WTC11 (cell line): ENCODE measurements at regions not wholly inside any gene's neighbourhood (a gene's known extent, or its start where the extent isn't known, plus 50 kb on each side); places are given as distances from the start of the nearest gene placed in this dataset.
A peak's percentile ranks its signal among the peaks of the same experiment; 100 is the strongest.

Experiments
- ATAC-seq: fragments of 200-7000 bp; cut with Tn5 transposase; 2 replicates; pipeline ENCODE4 v1.10.0; 2021; ENCODE audit warnings: mild to moderate bottlenecking, moderate library complexity
- CTCF ChIA-PET: fragments of 300-600 bp; sonication (Branson Sonifier 250); formaldehyde crosslinking; loops from one replicate; lab custom pipeline; 2021; ENCODE audit warnings: antibody characterized with exemption; lab: Charles Lee
- POLR2A ChIA-PET: fragments of 350-600 bp; sonication (Branson Sonifier 250); formaldehyde crosslinking; loops from one replicate; lab custom pipeline; 2021; ENCODE audit warnings: antibody characterized with exemption; lab: Charles Lee
- DNase-seq: peaks from one replicate; pipeline ENCODE4 v3.0.0; 2021; ENCODE audit warnings: low spot score
- H3K27ac Mint-ChIP-seq: 2 replicates; pipeline ENCODE4 v1.8.0; 2021; ENCODE audit warnings: mixed read lengths
- H3K27me3 Mint-ChIP-seq: 2 replicates; pipeline ENCODE4 v1.8.0; 2021; ENCODE audit warnings: low read depth, mild to moderate bottlenecking, moderate library complexity, mixed read lengths
- H3K36me3 Mint-ChIP-seq: 2 replicates; pipeline ENCODE4 v1.8.0; 2021; ENCODE audit warnings: mixed read lengths
- H3K4me1 Mint-ChIP-seq: 2 replicates; pipeline ENCODE4 v1.8.0; 2022; ENCODE audit warnings: mixed read lengths
- H3K4me3 Mint-ChIP-seq: 2 replicates; pipeline ENCODE4 v1.8.0; 2021; ENCODE audit warnings: mild to moderate bottlenecking, moderate library complexity, mixed read lengths
- H3K9me3 Mint-ChIP-seq: 2 replicates; pipeline ENCODE4 v1.8.0; 2021; ENCODE audit warnings: mixed read lengths
- ATF1 ChIP-seq: sonication (generic); formaldehyde crosslinking; IDR thresholded peaks from 2 replicates; pipeline ENCODE4 v1.8.1; 2023; ENCODE audit warnings: mild to moderate bottlenecking, moderate library complexity, missing genetic modification reagents
- FOXK1 ChIP-seq: sonication (generic); formaldehyde crosslinking; IDR thresholded peaks from 2 replicates; pipeline ENCODE4 v1.8.0; 2022; ENCODE audit warnings: mild to moderate bottlenecking, moderate library complexity, missing genetic modification reagents
- FOXP1 ChIP-seq: sonication (generic); formaldehyde crosslinking; IDR thresholded peaks from 2 replicates; pipeline ENCODE4 v1.8.0; 2022; ENCODE audit warnings: missing genetic modification reagents, mild to moderate bottlenecking, moderate library complexity, borderline replicate concordance
- GTF2I ChIP-seq: fragments of 250-450 bp; sonication (Bioruptor Pico); conservative IDR thresholded peaks from 2 replicates; pipeline ENCODE4 v1.4.0; 2021; ENCODE audit warnings: mild to moderate bottlenecking
- MYBL2 ChIP-seq: sonication (generic); formaldehyde crosslinking; IDR thresholded peaks from 2 replicates; pipeline ENCODE4 v1.8.1; 2023; ENCODE audit warnings: mild to moderate bottlenecking, moderate library complexity, missing genetic modification reagents
- NR3C1 ChIP-seq: sonication (generic); formaldehyde crosslinking; conservative IDR thresholded peaks from 2 replicates; pipeline ENCODE4 v1.8.1; 2023; ENCODE audit warnings: low read depth, mild to moderate bottlenecking, missing genetic modification reagents
- SP1 ChIP-seq: sonication (generic); formaldehyde crosslinking; conservative IDR thresholded peaks from 2 replicates; pipeline ENCODE4 v1.8.1; 2022; ENCODE audit warnings: missing genetic modification reagents
- ZNF121 ChIP-seq: sonication (generic); formaldehyde crosslinking; IDR thresholded peaks from 2 replicates; pipeline ENCODE4 v1.8.0; 2023; ENCODE audit warnings: missing genetic modification reagents
- ZNF138 ChIP-seq: sonication (generic); formaldehyde crosslinking; conservative IDR thresholded peaks from 2 replicates; pipeline ENCODE4 v1.8.1; 2022; ENCODE audit warnings: mild to moderate bottlenecking, moderate library complexity, missing genetic modification reagents
- ZNF232 ChIP-seq: sonication (generic); formaldehyde crosslinking; IDR thresholded peaks from 2 replicates; pipeline ENCODE4 v1.8.0; 2022; ENCODE audit warnings: mild to moderate bottlenecking, missing genetic modification reagents
- ZNF396 ChIP-seq: fragments of 250-450 bp; sonication (Bioruptor Pico); IDR thresholded peaks from 2 replicates; pipeline ENCODE4 v1.8.0; 2021; ENCODE audit warnings: mild to moderate bottlenecking, moderate library complexity, borderline replicate concordance
- TF ChIP-seq, protein P1 (sequence below): sonication (generic); formaldehyde crosslinking; IDR thresholded peaks from 2 replicates; pipeline ENCODE4 v1.8.1; 2023; ENCODE audit warnings: mild to moderate bottlenecking, moderate library complexity, missing genetic modification reagents
- TF ChIP-seq, protein P2 (sequence below): sonication (generic); formaldehyde crosslinking; IDR thresholded peaks from 2 replicates; pipeline ENCODE4 v1.8.0; 2022; ENCODE audit warnings: mild to moderate bottlenecking, missing genetic modification reagents
- TF ChIP-seq, protein P3 (sequence below): sonication (generic); formaldehyde crosslinking; IDR thresholded peaks from 2 replicates; pipeline ENCODE4 v1.8.1; 2023; ENCODE audit warnings: mild to moderate bottlenecking, missing genetic modification reagents, moderate library complexity
- TF ChIP-seq, protein P4 (sequence below): fragments of 200-600 bp; IDR thresholded peaks from 2 replicates; pipeline ENCODE4 v1.8.0; 2022; ENCODE audit warnings: antibody characterized with exemption
- TF ChIP-seq, protein P5 (sequence below): sonication (generic); formaldehyde crosslinking; IDR thresholded peaks from 2 replicates; pipeline ENCODE4 v1.8.0; 2022; ENCODE audit warnings: mild to moderate bottlenecking, missing genetic modification reagents
- TF ChIP-seq, protein P6 (sequence below): sonication (generic); formaldehyde crosslinking; IDR thresholded peaks from 2 replicates; pipeline ENCODE4 v1.8.1; 2023; ENCODE audit warnings: mild to moderate bottlenecking, missing genetic modification reagents, moderate library complexity

DNA sequence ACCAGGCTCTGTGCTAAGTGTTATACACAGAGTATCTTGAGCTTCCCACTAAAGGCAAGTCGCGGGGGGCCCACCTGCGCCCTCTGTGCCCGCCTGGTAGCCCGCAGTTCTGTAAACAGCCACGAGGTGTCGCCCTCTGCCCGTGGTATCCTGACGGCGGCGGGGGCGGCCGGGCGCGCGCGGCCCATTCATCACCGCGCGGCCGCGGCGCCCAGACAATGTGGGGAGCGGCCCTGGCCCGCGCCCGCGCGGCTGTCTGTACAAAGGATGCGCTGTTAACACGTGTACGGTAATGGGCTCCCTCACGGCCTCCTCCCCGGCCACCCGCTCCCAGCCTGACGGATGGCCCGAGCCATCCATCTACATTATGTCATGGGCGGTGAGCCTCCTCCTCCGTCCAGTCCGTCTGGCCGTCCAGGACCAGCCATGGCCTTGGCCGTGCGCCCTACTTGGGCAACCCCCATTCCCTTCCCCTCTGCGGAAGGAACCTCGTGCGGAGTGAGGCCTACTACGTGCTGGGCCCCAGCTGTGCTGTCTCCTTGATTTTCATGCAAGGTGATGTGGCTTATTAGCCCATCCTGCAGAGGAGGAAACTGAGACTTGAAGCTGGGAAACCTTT is 99.4 kb downstream of the MIAT start:
- Mint-ChIP-seq H3K27me3 (peaks cover 11% of the 10 kb centered on the region), H3K4me1 (peaks cover 27% of the 10 kb centered on the region), H3K27ac (no peak overlapping the region), H3K9me3 (peaks cover 10% of the 10 kb centered on the region), H3K4me3 (peak overlapping the region; percentile 45), H3K36me3 (peaks cover 8% of the 10 kb centered on the region)
- DNase-seq = peak; percentile 73
- peak; percentile 80 for ATAC-seq
- CTCF ChIA-PET = interaction anchor here (0.6 to 1.6 kb wide), 40 partner anchors 8 to 1311 kb away, joined by 3 to 16 read pairs (median 3); no protein-coding TSS in a partner anchor
- TF ChIP-seq, protein P1, sequence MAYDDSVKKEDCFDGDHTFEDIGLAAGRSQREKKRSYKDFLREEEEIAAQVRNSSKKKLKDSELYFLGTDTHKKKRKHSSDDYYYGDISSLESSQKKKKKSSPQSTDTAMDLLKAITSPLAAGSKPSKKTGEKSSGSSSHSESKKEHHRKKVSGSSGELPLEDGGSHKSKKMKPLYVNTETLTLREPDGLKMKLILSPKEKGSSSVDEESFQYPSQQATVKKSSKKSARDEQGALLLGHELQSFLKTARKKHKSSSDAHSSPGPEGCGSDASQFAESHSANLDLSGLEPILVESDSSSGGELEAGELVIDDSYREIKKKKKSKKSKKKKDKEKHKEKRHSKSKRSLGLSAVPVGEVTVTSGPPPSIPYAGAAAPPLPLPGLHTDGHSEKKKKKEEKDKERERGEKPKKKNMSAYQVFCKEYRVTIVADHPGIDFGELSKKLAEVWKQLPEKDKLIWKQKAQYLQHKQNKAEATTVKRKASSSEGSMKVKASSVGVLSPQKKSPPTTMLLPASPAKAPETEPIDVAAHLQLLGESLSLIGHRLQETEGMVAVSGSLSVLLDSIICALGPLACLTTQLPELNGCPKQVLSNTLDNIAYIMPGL (CRISPR knock-in tag) = 0 out of 2 replicates have a peak, but pooled peaks have one; percentile 38
- TF ChIP-seq, protein P2, sequence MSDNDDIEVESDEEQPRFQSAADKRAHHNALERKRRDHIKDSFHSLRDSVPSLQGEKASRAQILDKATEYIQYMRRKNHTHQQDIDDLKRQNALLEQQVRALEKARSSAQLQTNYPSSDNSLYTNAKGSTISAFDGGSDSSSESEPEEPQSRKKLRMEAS = peak; percentile 68
- TF ChIP-seq ZNF396 (CRISPR knock-in tag) (no peak), ZNF138 (CRISPR knock-in tag) (no peak), GTF2I (CRISPR knock-in tag) (peak; percentile 61; the same call in 1 of the 2 replicates), ZNF232 (no peak), MYBL2 (CRISPR knock-in tag) (0 out of 2 replicates have a peak, but pooled peaks have one; percentile 40), FOXP1 (peak; percentile 72; the same call in 1 of the 2 replicates), SP1 (CRISPR knock-in tag) (0 out of 2 replicates have a peak, but pooled peaks have one; percentile 41), ZNF121 (CRISPR knock-in tag) (peak; percentile 30; the same call in 1 of the 2 replicates), FOXK1 (CRISPR knock-in tag) (peak; percentile 45; the same call in 1 of the 2 replicates)
- TF ChIP-seq, protein P3, sequence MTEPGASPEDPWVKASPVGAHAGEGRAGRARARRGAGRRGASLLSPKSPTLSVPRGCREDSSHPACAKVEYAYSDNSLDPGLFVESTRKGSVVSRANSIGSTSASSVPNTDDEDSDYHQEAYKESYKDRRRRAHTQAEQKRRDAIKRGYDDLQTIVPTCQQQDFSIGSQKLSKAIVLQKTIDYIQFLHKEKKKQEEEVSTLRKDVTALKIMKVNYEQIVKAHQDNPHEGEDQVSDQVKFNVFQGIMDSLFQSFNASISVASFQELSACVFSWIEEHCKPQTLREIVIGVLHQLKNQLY (CRISPR knock-in tag) = no peak
- TF ChIP-seq, protein P4, sequence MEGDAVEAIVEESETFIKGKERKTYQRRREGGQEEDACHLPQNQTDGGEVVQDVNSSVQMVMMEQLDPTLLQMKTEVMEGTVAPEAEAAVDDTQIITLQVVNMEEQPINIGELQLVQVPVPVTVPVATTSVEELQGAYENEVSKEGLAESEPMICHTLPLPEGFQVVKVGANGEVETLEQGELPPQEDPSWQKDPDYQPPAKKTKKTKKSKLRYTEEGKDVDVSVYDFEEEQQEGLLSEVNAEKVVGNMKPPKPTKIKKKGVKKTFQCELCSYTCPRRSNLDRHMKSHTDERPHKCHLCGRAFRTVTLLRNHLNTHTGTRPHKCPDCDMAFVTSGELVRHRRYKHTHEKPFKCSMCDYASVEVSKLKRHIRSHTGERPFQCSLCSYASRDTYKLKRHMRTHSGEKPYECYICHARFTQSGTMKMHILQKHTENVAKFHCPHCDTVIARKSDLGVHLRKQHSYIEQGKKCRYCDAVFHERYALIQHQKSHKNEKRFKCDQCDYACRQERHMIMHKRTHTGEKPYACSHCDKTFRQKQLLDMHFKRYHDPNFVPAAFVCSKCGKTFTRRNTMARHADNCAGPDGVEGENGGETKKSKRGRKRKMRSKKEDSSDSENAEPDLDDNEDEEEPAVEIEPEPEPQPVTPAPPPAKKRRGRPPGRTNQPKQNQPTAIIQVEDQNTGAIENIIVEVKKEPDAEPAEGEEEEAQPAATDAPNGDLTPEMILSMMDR = peak; percentile 97
- TF ChIP-seq, protein P5, sequence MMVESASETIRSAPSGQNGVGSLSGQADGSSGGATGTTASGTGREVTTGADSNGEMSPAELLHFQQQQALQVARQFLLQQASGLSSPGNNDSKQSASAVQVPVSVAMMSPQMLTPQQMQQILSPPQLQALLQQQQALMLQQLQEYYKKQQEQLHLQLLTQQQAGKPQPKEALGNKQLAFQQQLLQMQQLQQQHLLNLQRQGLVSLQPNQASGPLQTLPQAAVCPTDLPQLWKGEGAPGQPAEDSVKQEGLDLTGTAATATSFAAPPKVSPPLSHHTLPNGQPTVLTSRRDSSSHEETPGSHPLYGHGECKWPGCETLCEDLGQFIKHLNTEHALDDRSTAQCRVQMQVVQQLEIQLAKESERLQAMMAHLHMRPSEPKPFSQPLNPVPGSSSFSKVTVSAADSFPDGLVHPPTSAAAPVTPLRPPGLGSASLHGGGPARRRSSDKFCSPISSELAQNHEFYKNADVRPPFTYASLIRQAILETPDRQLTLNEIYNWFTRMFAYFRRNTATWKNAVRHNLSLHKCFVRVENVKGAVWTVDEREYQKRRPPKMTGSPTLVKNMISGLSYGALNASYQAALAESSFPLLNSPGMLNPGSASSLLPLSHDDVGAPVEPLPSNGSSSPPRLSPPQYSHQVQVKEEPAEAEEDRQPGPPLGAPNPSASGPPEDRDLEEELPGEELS (CRISPR knock-in tag) = 0 out of 2 replicates have a peak, but pooled peaks have one; percentile 21
- POLR2A ChIA-PET = no interaction called here

DNA sequence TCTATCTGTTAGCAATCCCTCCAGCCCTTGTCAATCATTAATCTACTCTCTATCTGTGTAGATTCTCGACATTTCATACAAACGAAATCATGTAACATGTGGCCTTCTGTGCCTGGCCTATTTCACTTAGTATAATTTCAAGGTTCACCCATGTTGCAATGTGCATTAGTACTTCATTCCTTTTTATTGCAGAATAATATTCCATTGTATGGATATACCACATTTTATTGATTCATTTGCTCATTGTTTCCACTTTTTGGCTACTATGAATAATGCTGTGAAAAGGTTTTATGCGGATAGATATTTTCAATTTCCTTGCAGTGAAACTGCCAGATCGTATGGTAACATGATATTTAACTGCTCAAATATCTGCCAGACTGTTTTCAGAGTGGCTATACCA is 100.1 kb downstream of the MIAT start:
- H3K27ac Mint-ChIP-seq = no peak overlapping the region
- H3K27me3 Mint-ChIP-seq = peaks cover 11% of the 10 kb centered on the region
- POLR2A ChIA-PET = no interaction called here
- ATAC-seq = no peak
- H3K4me3 Mint-ChIP-seq = no peak overlapping the region; the same call in 1 of the 2 replicates
- H3K9me3 Mint-ChIP-seq = peaks cover 10% of the 10 kb centered on the region
- peaks cover 8% of the 10 kb centered on the region for H3K36me3 Mint-ChIP-seq
- no peak for DNase-seq
- CTCF ChIA-PET = no interaction called here
- H3K4me1 Mint-ChIP-seq = peaks cover 21% of the 10 kb centered on the region
- TF ChIP-seq, protein P6, sequence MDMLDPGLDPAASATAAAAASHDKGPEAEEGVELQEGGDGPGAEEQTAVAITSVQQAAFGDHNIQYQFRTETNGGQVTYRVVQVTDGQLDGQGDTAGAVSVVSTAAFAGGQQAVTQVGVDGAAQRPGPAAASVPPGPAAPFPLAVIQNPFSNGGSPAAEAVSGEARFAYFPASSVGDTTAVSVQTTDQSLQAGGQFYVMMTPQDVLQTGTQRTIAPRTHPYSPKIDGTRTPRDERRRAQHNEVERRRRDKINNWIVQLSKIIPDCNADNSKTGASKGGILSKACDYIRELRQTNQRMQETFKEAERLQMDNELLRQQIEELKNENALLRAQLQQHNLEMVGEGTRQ (CRISPR knock-in tag) = no peak
- TF ChIP-seq NR3C1 (CRISPR knock-in tag) (no peak), ATF1 (CRISPR knock-in tag) (no peak)
